Liver (tissue), 8 donors: ENCODE measurements at regions not wholly inside any gene's neighbourhood (a gene's known extent, or its start where the extent isn't known, plus 50 kb on each side); places are given as distances from the start of the nearest gene placed in this dataset.

Experiments used
- DNase-seq: peaks from one replicate; pipeline ENCODE4 v3.0.0-alpha.2; 2017; ENCODE audit warnings: low spot score
- H3K27ac ChIP-seq, 2 donors: one replicate each; pipeline ENCODE4 v1.7.0; 2013; ENCODE audit warnings: inconsistent platforms in 2 of 2, low read length in 2 of 2, control low read depth in 1 of 2, low read depth in 1 of 2, mild to moderate bottlenecking in 1 of 2
- H3K27me3 ChIP-seq, 4 donors: one replicate each; pipeline versions ENCODE4 v1.6.1 to v1.7.0; 2013; ENCODE audit warnings: low read length in 3 of 4, inconsistent platforms in 1 of 4, mild to moderate bottlenecking in 1 of 4, moderate library complexity in 1 of 4; ENCODE audit not compliant: control insufficient read depth in 4 of 4, insufficient read depth in 4 of 4
- H3K36me3 ChIP-seq, 4 donors: one replicate each; pipeline versions ENCODE4 v1.6.1 to v1.7.0; 2013; ENCODE audit warnings: low read length in 3 of 4, mild to moderate bottlenecking in 3 of 4, low read depth in 1 of 4, moderate library complexity in 1 of 4; ENCODE audit not compliant: control insufficient read depth in 4 of 4, insufficient read depth in 3 of 4
- H3K4me1 ChIP-seq, 4 donors: one replicate each; pipeline versions ENCODE4 v1.6.1 to v1.7.0; 2013; ENCODE audit warnings: low read length in 3 of 4, mild to moderate bottlenecking in 3 of 4, moderate library complexity in 1 of 4; ENCODE audit not compliant: control insufficient read depth in 4 of 4, insufficient read depth in 4 of 4
- H3K4me3 ChIP-seq, 3 donors: one replicate each; pipeline versions ENCODE4 v1.6.1 to v1.7.0; 2013; ENCODE audit warnings: low read length in 3 of 3, control low read depth in 1 of 3, low read depth in 1 of 3, mild to moderate bottlenecking in 1 of 3
- H3K9ac ChIP-seq, 2 donors: one replicate each; pipeline ENCODE4 v1.7.0; 2013; ENCODE audit warnings: low read length in 2 of 2, mild to moderate bottlenecking in 2 of 2, moderate library complexity in 2 of 2, control low read depth in 1 of 2, low read depth in 1 of 2
- H3K9me3 ChIP-seq, 4 donors: one replicate each; pipeline versions ENCODE4 v1.6.1 to v1.7.0; 2013; ENCODE audit warnings: low read length in 3 of 4; ENCODE audit not compliant: control insufficient read depth in 4 of 4
- ATF3 ChIP-seq: IDR thresholded peaks from 2 replicates; pipeline ENCODE4 v1.6.1; 2016; ENCODE audit warnings: antibody characterized with exemption
- CTCF ChIP-seq: fragments of 150-350 bp; IDR thresholded peaks from 2 replicates; pipeline ENCODE4 v1.5.1; 2017; ENCODE audit warnings: improper control_type of control experiment, low read depth, low read length; ENCODE audit not compliant: missing input control
- EGR1 ChIP-seq, 2 donors: IDR thresholded peaks; 2 replicates each; pipeline ENCODE4 v1.6.1; 2016 to 2018; ENCODE audit warnings: antibody characterized with exemption in 2 of 2, low read depth in 2 of 2
- FOXA1 ChIP-seq: IDR thresholded peaks from 2 replicates; pipeline ENCODE4 v1.6.1; 2016; ENCODE audit warnings: antibody characterized with exemption
- FOXA2 ChIP-seq: IDR thresholded peaks from 2 replicates; pipeline ENCODE4 v1.6.1; 2016; ENCODE audit warnings: antibody characterized with exemption
- GABPA ChIP-seq, 2 donors: IDR thresholded peaks in 1 of 2; conservative IDR thresholded peaks in 1 of 2; 2 replicates each; pipeline ENCODE4 v1.6.1; 2016; ENCODE audit warnings: antibody characterized with exemption in 2 of 2, mild to moderate bottlenecking in 1 of 2, moderate library complexity in 1 of 2
- HNF4A ChIP-seq, 2 donors: conservative IDR thresholded peaks; 2 replicates each; pipeline ENCODE4 v1.6.1; 2016; ENCODE audit warnings: antibody characterized with exemption in 2 of 2, mild to moderate bottlenecking in 2 of 2
- HNF4G ChIP-seq: IDR thresholded peaks from 2 replicates; pipeline ENCODE4 v1.6.1; 2016; ENCODE audit warnings: antibody characterized with exemption
- JUND ChIP-seq, 2 donors: IDR thresholded peaks; 2 replicates each; pipeline ENCODE4 v1.6.1; 2016; ENCODE audit warnings: antibody characterized with exemption in 2 of 2
- MAX ChIP-seq: IDR thresholded peaks from 2 replicates; pipeline ENCODE4 v1.6.1; 2016; ENCODE audit warnings: antibody characterized with exemption
- NR2F2 ChIP-seq: IDR thresholded peaks from 2 replicates; pipeline ENCODE4 v1.6.1; 2016; ENCODE audit warnings: antibody characterized with exemption
- RAD21 ChIP-seq, 2 donors: IDR thresholded peaks; 2 replicates each; pipeline ENCODE4 v1.6.1; 2016; ENCODE audit warnings: antibody characterized with exemption in 2 of 2, mild to moderate bottlenecking in 2 of 2
- REST ChIP-seq: IDR thresholded peaks from 2 replicates; pipeline ENCODE4 v1.6.1; 2016; ENCODE audit warnings: antibody characterized with exemption, mild to moderate bottlenecking
- RXRA ChIP-seq, 2 donors: IDR thresholded peaks; 2 replicates each; pipeline ENCODE4 v1.6.1; 2017 to 2018; ENCODE audit warnings: antibody characterized with exemption in 2 of 2, mild to moderate bottlenecking in 1 of 2
- SP1 ChIP-seq: IDR thresholded peaks from 2 replicates; pipeline ENCODE4 v1.6.1; 2018; ENCODE audit warnings: antibody characterized with exemption, mild to moderate bottlenecking
- TAF1 ChIP-seq: conservative IDR thresholded peaks from 2 replicates; pipeline ENCODE4 v1.6.1; 2016; ENCODE audit warnings: antibody characterized with exemption, mild to moderate bottlenecking
- YY1 ChIP-seq: IDR thresholded peaks from 2 replicates; pipeline ENCODE4 v1.6.1; 2016; ENCODE audit warnings: antibody characterized with exemption, mild to moderate bottlenecking
- ZBTB33 ChIP-seq: IDR thresholded peaks from 2 replicates; pipeline ENCODE4 v1.6.1; 2016; ENCODE audit warnings: antibody characterized with exemption
- WGBS: extraction: QIAGEN DNeasy Blood & Tissue Kit; methylation state at CpG from one replicate; pipeline ENCODE4 v1.1.7; 2013; 5-methylcytosine and 5-hydroxymethylcytosine counted together
- donor health status: healthy.
- donor health status: healthy.
- donor health status: healthy.
- donor health status: healthy.
- donor health status: healthy.

GRCh38 chr10:120691625-120692024, 159.5 kb upstream of the WDR11 start:
- H3K9me3 ChIP-seq, result peaks cover 0 to 8% (median under 1%) of the 10 kb centered on the region in 4 donors
- TF ChIP-seq RXRA (IDR thresholded peaks at IDR 0.05) (no peak), ZBTB33 (no peak), TAF1 (no peak), EGR1 (IDR thresholded peaks at IDR 0.05; ENCODE audit: low read depth in 2 of 2) (no peak), SP1 (no peak), MAX (no peak), YY1 (no peak), REST (no peak), ATF3 (no peak), CTCF (no peak), HNF4G (no peak), FOXA2 (no peak), GABPA (IDR thresholded peaks at IDR 0.05 in 1 of 2, conservative IDR thresholded peaks at IDR 0.05 in 1 of 2) (no peak), NR2F2 (no peak), JUND (IDR thresholded peaks at IDR 0.05) (no peak), RAD21 (IDR thresholded peaks at IDR 0.05) (no peak), FOXA1 (no peak), HNF4A (conservative IDR thresholded peaks at IDR 0.05) (no peak)
- no peak overlapping the region for H3K27ac ChIP-seq
- no peaks in the 10 kb centered on the region for H3K4me1 ChIP-seq
- no peaks in the 10 kb centered on the region for H3K27me3 ChIP-seq
- 64% methylated on average over 3 of the region's 3 CpGs for WGBS
- no peak for DNase-seq
- H3K36me3 ChIP-seq, result no peaks in the 10 kb centered on the region
- H3K4me3 ChIP-seq, result no peak overlapping the region
- no peak overlapping the region for H3K9ac ChIP-seq
